ENCODE measurements at regions not wholly inside any gene's neighbourhood (a gene's known extent, or its start where the extent isn't known, plus 50 kb on each side); places are given as distances from the start of the nearest gene placed in this dataset.
A peak's percentile ranks its signal among the peaks of the same experiment; 100 is the strongest.

DNA sequence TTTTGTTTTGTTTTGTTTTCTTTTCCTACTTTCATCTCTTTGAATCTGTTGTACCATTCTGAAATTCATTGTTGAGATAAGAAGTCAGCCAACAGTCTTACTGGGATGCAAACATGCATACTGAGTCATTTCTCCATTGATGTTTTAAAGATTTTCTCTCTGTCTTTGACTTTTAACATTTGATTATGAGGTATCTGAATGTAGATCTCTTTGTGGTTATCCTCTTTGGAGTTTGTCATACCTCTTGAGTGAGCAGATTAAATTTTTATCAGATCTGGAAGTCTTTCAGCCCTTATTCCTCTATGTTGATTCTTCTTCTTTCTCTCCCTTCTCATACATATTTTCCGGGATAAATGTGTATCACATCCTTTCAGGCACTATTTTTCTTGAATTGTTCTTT lies 406.9 kb upstream of the NCAM2 start:
- DNase-seq (ENCODE audit: low read depth), result peak; percentile 11
- no peak overlapping the region for H3K4me3 ChIP-seq (ENCODE audit: low read length)
- TF ChIP-seq, protein P1, sequence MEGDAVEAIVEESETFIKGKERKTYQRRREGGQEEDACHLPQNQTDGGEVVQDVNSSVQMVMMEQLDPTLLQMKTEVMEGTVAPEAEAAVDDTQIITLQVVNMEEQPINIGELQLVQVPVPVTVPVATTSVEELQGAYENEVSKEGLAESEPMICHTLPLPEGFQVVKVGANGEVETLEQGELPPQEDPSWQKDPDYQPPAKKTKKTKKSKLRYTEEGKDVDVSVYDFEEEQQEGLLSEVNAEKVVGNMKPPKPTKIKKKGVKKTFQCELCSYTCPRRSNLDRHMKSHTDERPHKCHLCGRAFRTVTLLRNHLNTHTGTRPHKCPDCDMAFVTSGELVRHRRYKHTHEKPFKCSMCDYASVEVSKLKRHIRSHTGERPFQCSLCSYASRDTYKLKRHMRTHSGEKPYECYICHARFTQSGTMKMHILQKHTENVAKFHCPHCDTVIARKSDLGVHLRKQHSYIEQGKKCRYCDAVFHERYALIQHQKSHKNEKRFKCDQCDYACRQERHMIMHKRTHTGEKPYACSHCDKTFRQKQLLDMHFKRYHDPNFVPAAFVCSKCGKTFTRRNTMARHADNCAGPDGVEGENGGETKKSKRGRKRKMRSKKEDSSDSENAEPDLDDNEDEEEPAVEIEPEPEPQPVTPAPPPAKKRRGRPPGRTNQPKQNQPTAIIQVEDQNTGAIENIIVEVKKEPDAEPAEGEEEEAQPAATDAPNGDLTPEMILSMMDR (conservative IDR thresholded peaks at IDR 0.05; ENCODE audit: low read depth, low read length), result no peak

DNA sequence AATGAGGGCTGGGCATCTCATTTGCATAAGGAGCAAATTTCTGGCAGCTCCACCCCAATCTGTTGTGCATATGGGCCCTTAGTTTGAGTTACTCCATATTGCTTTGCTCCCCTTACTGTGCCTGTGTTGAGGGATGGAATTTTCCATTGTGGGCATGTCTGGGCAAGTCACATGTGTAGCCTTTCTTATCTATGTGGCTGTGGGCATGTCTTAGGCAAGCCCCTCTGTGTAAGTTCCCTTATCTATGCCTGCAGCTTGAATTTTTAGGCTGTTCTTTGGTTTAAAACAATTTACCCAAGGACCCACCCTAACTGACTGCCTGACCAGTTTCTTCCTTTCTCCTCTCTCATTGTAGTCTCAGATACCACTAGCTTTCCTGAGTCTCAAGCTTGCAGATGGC lies 405.7 kb upstream of the NCAM2 start:
- H3K4me3 ChIP-seq (ENCODE audit: low read length), result no peak overlapping the region
- TF ChIP-seq, protein P1 (conservative IDR thresholded peaks at IDR 0.05; ENCODE audit: low read depth, low read length), result no peak
- DNase-seq (ENCODE audit: low read depth), result no peak

DNA sequence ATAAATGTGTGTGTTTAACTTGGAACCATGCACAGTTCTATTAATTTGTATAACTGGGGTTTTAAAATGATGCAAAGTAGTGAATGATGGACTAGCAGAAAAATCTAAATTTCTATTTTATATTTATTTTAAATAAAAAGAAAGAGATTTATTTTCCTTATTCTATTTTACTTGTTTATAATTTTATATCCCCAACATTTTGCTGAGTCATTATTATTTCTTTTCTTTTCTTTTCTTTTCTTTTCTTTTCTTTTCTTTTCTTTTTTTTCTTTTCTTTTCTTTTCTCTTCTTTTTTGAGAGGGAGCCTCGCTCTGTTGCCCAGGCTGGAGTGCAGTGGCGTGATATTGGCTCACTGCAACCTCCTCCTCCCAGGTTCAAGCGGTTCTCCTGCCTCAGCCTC lies 395.0 kb upstream of the NCAM2 start:
- TF ChIP-seq, protein P1 (conservative IDR thresholded peaks at IDR 0.05; ENCODE audit: low read depth, low read length), result no peak
- no peak for DNase-seq (ENCODE audit: low read depth)
- no peak overlapping the region for H3K4me3 ChIP-seq (ENCODE audit: low read length)

DNA sequence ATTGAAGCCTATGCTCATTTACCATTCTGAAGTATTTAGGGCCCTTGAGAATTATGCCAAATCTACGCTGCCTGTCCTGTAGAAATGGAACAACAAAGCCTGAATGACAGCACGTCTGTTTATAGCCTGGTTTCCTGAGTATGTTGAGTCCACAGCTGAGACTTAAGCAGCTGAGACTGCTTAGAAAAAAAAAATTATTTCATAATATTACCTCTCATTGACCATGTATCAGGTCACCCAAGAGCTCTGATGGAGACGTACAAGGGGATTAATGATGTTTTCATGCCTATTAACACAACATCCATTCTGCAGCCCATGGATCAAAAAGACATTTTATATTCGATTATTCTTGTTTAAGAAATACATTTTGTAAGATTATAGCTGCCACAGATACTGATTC lies 387.2 kb upstream of the NCAM2 start:
- no peak for DNase-seq (ENCODE audit: low read depth)
- H3K4me3 ChIP-seq (ENCODE audit: low read length), result no peak overlapping the region
- TF ChIP-seq, protein P1 (conservative IDR thresholded peaks at IDR 0.05; ENCODE audit: low read depth, low read length), result no peak

DNA sequence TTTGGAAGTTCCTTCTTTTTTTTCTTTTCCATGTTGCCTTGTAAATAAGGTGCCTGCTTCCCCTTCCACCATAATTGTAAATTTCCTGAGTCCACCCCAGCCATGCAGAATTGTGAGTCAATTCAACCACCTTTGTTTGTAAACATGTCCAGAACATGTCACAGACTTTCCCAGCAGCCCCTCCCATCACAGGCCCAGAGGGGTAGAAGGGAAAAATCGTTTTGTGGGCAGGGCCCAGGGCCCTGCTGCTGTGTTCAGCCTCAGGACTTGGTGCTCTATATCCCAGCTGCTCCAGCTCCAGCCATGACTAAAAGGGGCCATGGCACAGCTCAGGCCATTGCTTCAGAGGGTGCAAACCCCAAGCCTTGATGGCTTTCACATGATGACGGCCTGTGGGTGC lies 384.6 kb upstream of the NCAM2 start:
- TF ChIP-seq, protein P1 (conservative IDR thresholded peaks at IDR 0.05; ENCODE audit: low read depth, low read length), result no peak
- DNase-seq (ENCODE audit: low read depth), result no peak
- H3K4me3 ChIP-seq (ENCODE audit: low read length), result no peak overlapping the region

DNA sequence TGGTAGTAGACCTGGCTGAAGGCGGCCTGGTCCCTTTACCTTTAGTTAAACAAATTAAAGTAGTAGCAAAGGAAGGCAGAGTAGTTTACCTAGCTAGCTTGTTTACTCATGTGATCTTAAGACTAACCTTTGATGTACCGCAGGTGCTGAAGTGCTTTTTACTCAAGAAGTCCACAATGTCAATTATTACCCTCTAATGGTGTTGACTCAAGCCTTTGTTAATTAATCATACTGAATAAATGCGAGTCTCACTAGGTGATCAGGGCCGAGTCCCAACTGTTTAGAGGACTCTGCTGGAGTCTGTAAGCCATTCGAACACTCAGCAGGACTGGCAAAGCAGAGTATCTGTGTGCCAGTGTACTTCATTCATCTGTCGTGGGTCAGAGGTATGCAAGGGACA lies 381.1 kb upstream of the NCAM2 start:
- TF ChIP-seq, protein P1 (conservative IDR thresholded peaks at IDR 0.05; ENCODE audit: low read depth, low read length), result no peak
- H3K4me3 ChIP-seq (ENCODE audit: low read length), result no peak overlapping the region
- no peak for DNase-seq (ENCODE audit: low read depth)

DNA sequence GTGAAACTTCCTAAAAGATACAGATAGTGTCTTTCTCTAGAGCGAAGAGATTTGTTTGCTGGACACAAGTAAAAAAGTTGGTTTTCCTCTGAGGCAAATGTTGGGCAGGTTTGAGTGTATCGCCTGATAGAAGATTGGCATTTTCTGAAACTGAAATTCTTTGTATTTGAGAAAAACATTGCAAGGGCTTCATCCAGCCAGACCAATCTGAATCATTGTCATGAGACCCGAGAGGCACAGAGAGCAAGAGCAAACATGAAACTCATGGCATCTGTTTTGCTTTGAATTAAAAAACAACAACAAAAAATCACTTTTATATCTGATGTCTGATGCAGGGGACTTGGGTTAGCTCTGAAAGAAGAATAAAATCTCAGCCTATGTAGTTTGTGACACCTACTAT lies 379.3 kb upstream of the NCAM2 start:
- no peak overlapping the region for H3K4me3 ChIP-seq (ENCODE audit: low read length)
- TF ChIP-seq, protein P1 (conservative IDR thresholded peaks at IDR 0.05; ENCODE audit: low read depth, low read length), result no peak
- DNase-seq (ENCODE audit: low read depth), result peak; percentile 2
